Gastroesophageal sphincter (tissue), 4 donors: ENCODE measurements at regions not wholly inside any gene's neighbourhood (a gene's known extent, or its start where the extent isn't known, plus 50 kb on each side); places are given as distances from the start of the nearest gene placed in this dataset.

ENCODE experiments used
- ATAC-seq: fragments of 150-250 bp; one replicate; pipeline ENCODE4 v1.9.1; 2016; ENCODE audit warnings: mild to moderate bottlenecking, moderate library complexity
- H3K27ac ChIP-seq, 4 donors: fragments of 200-600 bp; sonication (generic) in 3 of 4; 1 replicate in 3 of 4; 2 replicates in 1 of 4; pipeline ENCODE4 v1.5.1; 2016 to 2019
- H3K27me3 ChIP-seq: fragments of 200-600 bp; sonication (generic); one replicate; pipeline ENCODE4 v1.5.1; 2019
- H3K36me3 ChIP-seq, 2 donors: fragments of 200-600 bp; sonication (generic); one replicate each; pipeline ENCODE4 v1.5.1; 2019; ENCODE audit warnings: control low read depth in 1 of 2
- H3K4me1 ChIP-seq, 3 donors: fragments of 200-600 bp; sonication (generic); 1 replicate in 2 of 3; 2 replicates in 1 of 3; pipeline ENCODE4 v1.5.1; 2016 to 2019; ENCODE audit warnings: control low read depth in 2 of 3
- H3K4me3 ChIP-seq, 2 donors: fragments of 200-600 bp; sonication (generic); one replicate each; pipeline ENCODE4 v1.5.1; 2019; ENCODE audit warnings: mild to moderate bottlenecking in 1 of 2, moderate library complexity in 1 of 2
- H3K9me3 ChIP-seq, 3 donors: fragments of 200-600 bp; sonication (generic); one replicate each; pipeline ENCODE4 v1.5.1; 2017 to 2019; ENCODE audit warnings: control low read depth in 2 of 3
- EP300 ChIP-seq: sonication (generic); formaldehyde crosslinking; IDR thresholded peaks from one replicate; pipeline ENCODE4 v1.6.1; 2017; ENCODE audit warnings: antibody characterized with exemption, mild to moderate bottlenecking
- POLR2A ChIP-seq, 2 donors: fragments of 450-650 bp; IDR thresholded peaks; one replicate each; pipeline ENCODE4 v1.6.1; 2017; ENCODE audit warnings: antibody characterized with exemption in 2 of 2, mild to moderate bottlenecking in 2 of 2, moderate library complexity in 1 of 2
- POLR2AphosphoS5 ChIP-seq: sonication (generic); formaldehyde crosslinking; IDR thresholded peaks from one replicate; pipeline ENCODE4 v1.6.1; 2017; ENCODE audit warnings: antibody characterized with exemption
- WGBS, 2 donors: methylation state at CpG; one replicate each; pipeline ENCODE4 v1.1.5; 2018; ENCODE audit warnings: low coverage in 1 of 2; 5-methylcytosine and 5-hydroxymethylcytosine counted together
- TF ChIP-seq, protein P1 (sequence below), 4 experiments: fragments of 200-600 bp in 2 of 4; fragments of 450-650 bp in 2 of 4; sonication (generic) in 1 of 4; IDR thresholded peaks; one replicate each; pipeline ENCODE4 v1.5.1; 2017 to 2019; ENCODE audit warnings: antibody characterized with exemption in 4 of 4, mild to moderate bottlenecking in 2 of 4, moderate library complexity in 2 of 4

DNA sequence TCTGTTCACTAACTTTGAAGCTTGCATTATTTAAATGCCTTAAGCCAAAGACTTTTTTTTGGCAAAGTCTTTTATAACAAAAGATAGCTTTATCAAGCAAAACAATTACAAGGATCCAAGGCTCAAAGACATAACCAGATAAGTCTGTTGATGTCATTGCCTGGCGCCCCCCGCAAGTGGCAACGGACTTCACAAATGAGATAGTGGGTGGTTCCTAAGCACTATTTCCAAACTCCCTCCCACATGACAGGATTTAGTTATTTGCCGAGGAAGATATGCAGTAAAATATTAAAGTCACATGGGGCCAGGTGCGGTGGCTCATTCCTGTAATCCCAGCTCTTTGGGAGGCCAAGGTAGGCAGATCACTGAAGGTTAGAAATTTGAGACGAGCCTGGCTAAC lies 194.2 kb upstream of the DDI1 start:
- no peak overlapping the region for H3K4me3 ChIP-seq
- no peaks in the 10 kb centered on the region for H3K27me3 ChIP-seq
- peaks cover 0 to 14% (median 0%) of the 10 kb centered on the region in 3 donors for H3K4me1 ChIP-seq
- no peaks in the 10 kb centered on the region for H3K9me3 ChIP-seq
- H3K27ac ChIP-seq = no peak overlapping the region
- no peak for TF ChIP-seq POLR2AphosphoS5
- TF ChIP-seq POLR2A (IDR thresholded peaks at IDR 0.05) = no peak
- TF ChIP-seq, protein P1, sequence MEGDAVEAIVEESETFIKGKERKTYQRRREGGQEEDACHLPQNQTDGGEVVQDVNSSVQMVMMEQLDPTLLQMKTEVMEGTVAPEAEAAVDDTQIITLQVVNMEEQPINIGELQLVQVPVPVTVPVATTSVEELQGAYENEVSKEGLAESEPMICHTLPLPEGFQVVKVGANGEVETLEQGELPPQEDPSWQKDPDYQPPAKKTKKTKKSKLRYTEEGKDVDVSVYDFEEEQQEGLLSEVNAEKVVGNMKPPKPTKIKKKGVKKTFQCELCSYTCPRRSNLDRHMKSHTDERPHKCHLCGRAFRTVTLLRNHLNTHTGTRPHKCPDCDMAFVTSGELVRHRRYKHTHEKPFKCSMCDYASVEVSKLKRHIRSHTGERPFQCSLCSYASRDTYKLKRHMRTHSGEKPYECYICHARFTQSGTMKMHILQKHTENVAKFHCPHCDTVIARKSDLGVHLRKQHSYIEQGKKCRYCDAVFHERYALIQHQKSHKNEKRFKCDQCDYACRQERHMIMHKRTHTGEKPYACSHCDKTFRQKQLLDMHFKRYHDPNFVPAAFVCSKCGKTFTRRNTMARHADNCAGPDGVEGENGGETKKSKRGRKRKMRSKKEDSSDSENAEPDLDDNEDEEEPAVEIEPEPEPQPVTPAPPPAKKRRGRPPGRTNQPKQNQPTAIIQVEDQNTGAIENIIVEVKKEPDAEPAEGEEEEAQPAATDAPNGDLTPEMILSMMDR (IDR thresholded peaks at IDR 0.05) = no peak
- no peak for TF ChIP-seq EP300
- WGBS, 2 donors = 36 to 68% methylated on average over 6 of the region's 6 CpGs
- H3K36me3 ChIP-seq = no peaks in the 10 kb centered on the region
- ATAC-seq = no peak

DNA sequence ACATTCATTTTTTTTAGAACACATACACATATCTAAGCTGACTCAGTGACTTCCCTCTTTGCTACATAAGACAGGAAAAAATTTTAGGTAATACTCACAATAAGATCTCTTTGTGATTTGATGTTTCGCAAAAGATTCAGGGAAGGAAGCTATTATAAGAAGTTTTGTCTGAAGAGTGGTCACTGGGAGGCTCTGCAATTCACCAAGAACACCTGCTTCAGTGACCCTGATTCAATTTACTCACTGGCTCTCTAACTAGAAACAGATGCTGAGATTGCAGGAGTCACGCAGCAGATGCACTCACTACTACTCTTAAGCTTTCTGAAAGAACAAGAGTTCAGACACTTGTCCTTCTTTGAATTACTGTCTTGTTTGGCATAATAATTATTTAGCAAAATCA lies 193.6 kb upstream of the DDI1 start:
- 17 to 40% methylated on average over 1 to 2 of the region's 2 CpGs for WGBS, 2 donors
- ATAC-seq = peak; percentile 74
- no peak overlapping the region for H3K27ac ChIP-seq
- H3K4me1 ChIP-seq = peaks cover 0 to 14% (median 0%) of the 10 kb centered on the region in 3 donors
- no peak for TF ChIP-seq EP300
- no peaks in the 10 kb centered on the region for H3K27me3 ChIP-seq
- no peak overlapping the region for H3K4me3 ChIP-seq
- no peaks in the 10 kb centered on the region for H3K36me3 ChIP-seq
- no peaks in the 10 kb centered on the region for H3K9me3 ChIP-seq

DNA sequence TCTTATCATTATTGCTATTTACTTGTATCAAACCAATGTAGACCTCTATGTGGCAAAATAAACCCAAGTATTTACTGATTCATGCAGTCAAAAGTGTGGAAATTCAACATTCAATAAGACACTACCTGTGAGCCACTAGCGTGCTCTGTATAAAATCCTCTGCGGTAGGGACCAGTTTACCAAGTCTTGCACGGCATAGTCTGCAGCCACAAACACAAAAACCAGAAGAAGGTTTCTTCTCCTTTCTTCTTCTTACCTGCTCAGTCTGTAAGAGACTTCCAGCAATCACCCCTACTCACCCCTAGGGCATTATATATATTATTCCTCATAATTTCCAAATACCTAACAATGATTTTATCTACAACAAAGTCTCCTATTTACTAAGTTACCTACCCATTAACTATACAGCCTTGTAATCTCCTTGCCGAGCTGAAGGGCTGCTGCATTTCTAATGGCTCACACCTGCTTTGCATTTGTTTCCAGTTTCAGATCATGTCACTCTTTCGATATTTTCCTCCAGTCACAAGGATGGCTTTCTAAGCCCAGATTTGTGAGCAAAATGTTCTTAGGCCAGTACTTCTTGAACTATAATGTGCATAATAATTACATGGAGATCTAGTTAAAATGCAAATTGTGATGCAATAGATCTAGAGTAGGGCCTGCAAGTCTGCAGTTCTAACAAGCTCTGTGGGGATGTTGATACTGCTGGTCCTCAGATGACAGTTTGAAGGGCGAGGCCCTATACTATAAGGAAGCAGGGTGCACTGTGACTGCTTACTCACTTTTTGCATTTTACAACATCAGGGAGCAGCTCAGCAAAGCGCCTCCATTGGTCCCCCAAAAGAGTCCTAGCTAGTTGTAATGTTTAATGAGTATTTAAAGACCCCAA lies 191.9 kb upstream of the DDI1 start:
- TF ChIP-seq POLR2A (IDR thresholded peaks at IDR 0.05) (no peak), EP300 (no peak), POLR2AphosphoS5 (no peak)
- TF ChIP-seq, protein P1 (IDR thresholded peaks at IDR 0.05) = no peak
- no peak for ATAC-seq

DNA sequence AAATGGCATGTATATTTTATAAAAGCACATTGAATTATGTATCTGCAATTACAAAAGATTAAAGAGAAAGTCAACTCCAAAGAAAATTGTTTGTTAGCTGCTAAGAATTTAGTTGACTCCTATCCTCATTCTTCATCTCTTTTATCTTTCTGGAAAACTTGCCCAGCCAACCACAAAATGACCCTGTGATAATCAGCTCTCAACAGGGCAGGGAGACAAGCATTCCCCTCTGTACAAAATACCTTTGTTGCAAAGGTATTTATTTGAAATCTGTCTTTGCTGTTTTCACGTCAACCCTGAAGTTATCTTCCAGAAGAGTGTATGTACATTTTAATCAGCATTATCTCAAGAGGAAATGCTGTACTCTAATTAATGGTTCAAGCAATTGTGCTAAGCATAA lies 191.1 kb upstream of the DDI1 start:
- Histone ChIP-seq H3K27ac (no peak overlapping the region), H3K27me3 (no peaks in the 10 kb centered on the region), H3K4me1 (peaks cover 0 to 29% (median 5%) of the 10 kb centered on the region in 3 donors), H3K36me3 (no peaks in the 10 kb centered on the region), H3K9me3 (no peaks in the 10 kb centered on the region), H3K4me3 (no peak overlapping the region)
- ATAC-seq = no peak
- 43 to 69% methylated on average over 1 of the region's 1 CpG for WGBS, 2 donors
- TF ChIP-seq POLR2A (IDR thresholded peaks at IDR 0.05) = no peak
- TF ChIP-seq POLR2AphosphoS5 = no peak
- TF ChIP-seq EP300 = no peak
- TF ChIP-seq, protein P1 (IDR thresholded peaks at IDR 0.05) = no peak

More for the DNA sequence above, 191.9 kb upstream of the DDI1 start:
- H3K27ac ChIP-seq = no peak overlapping the region
- H3K36me3 ChIP-seq = no peaks in the 10 kb centered on the region
- no peaks in the 10 kb centered on the region for H3K9me3 ChIP-seq
- WGBS, 2 donors = 81 to 82% methylated on average over 6 of the region's 7 CpGs
- H3K4me1 ChIP-seq = peaks cover 0 to 22% (median 0%) of the 10 kb centered on the region in 3 donors
- H3K27me3 ChIP-seq = no peaks in the 10 kb centered on the region
- H3K4me3 ChIP-seq = no peak overlapping the region

DNA sequence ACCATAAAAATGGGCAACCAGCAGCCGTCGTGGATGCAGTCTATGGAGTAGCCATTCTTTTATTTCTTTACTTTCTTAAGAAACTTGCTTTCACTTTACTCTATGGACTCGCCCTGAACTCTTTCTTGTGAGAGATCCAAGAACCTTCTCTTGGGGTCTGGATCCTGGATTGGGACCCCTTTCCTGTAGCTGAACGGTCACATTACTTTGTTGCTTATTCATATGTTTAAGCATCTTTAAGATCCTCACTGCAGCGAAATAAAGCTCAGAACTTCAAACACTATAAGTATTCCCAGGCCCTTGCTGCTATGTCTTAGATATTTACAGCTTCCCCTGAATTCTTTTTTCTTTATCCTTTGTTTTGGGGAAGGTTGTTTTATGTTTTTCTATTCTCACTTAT lies 187.8 kb upstream of the DDI1 start:
- Histone ChIP-seq H3K4me1 (peaks cover 6 to 33% (median 11%) of the 10 kb centered on the region in 3 donors), H3K9me3 (no peaks in the 10 kb centered on the region), H3K36me3 (no peaks in the 10 kb centered on the region), H3K27ac (peak overlapping the region in 2 of 4 donors; percentile 40 to 62), H3K4me3 (no peak overlapping the region), H3K27me3 (no peaks in the 10 kb centered on the region)
- TF ChIP-seq POLR2AphosphoS5 = no peak
- no peak for TF ChIP-seq POLR2A (IDR thresholded peaks at IDR 0.05)
- no peak for TF ChIP-seq EP300
- TF ChIP-seq, protein P1 (IDR thresholded peaks at IDR 0.05) = no peak
- WGBS, 2 donors = 82 to 84% methylated on average over 4 to 5 of the region's 5 CpGs
- no peak for ATAC-seq
